ENCODE measurements at regions not wholly inside any gene's neighbourhood (a gene's known extent, or its start where the extent isn't known, plus 50 kb on each side); places are given as distances from the start of the nearest gene placed in this dataset.

GRCh38 chr12:115204957-115205754, 521.2 kb upstream of the TBX3 start:
- TF ChIP-seq CTCF (IDR thresholded peaks at IDR 0.05; ENCODE audit: low read length) (no peak), EZH2 (IDR thresholded peaks at IDR 0.05; ENCODE audit: borderline replicate concordance, low read length) (no peak)

Data from OCI-LY1 (cell line).